Stimulated activated naive B cell treated with anti-CD40 and anti-IgM and Interleukin-4, amounts not matched to agents 10 μg/mL and 1 μg/mL and 100 μg/mL, for 72 hours (primary cell): ENCODE measurements at regions not wholly inside any gene's neighbourhood (a gene's known extent, or its start where the extent isn't known, plus 50 kb on each side); places are given as distances from the start of the nearest gene placed in this dataset.
"Not testable (repeated sequence)": the region's sequence is repeated elsewhere in the genome, so short reads cannot be mapped to it uniquely, and the experiment has no call there.

Experiments
- ATAC-seq, 2 donors: fragments of 150-1000 bp; cut with Tn5 transposase; replicated peaks; 2 replicates each; pipeline ENCODE4 v1.10.0; 2021; ENCODE audit warnings: moderate library complexity in 1 of 2
- DNase-seq: peaks from one replicate; pipeline ENCODE4 v3.0.0; 2021
- H3K27ac Mint-ChIP-seq: one replicate; pipeline ENCODE4 v1.8.0; 2022; ENCODE audit warnings: mild to moderate bottlenecking, mixed read lengths
- H3K27me3 Mint-ChIP-seq, 2 donors: one replicate each; pipeline ENCODE4 v1.8.0; 2022; ENCODE audit warnings: mixed read lengths in 2 of 2
- H3K36me3 Mint-ChIP-seq, 2 donors: one replicate each; pipeline ENCODE4 v1.8.0; 2022; ENCODE audit warnings: mixed read lengths in 2 of 2, mild to moderate bottlenecking in 1 of 2
- H3K4me1 Mint-ChIP-seq, 2 donors: one replicate each; pipeline ENCODE4 v1.8.0; 2022; ENCODE audit warnings: mixed read lengths in 2 of 2, mild to moderate bottlenecking in 1 of 2
- H3K4me3 Mint-ChIP-seq, 2 donors: one replicate each; pipeline ENCODE4 v1.8.0; 2022; ENCODE audit warnings: mild to moderate bottlenecking in 2 of 2, mixed read lengths in 2 of 2, moderate library complexity in 1 of 2
- H3K9me3 Mint-ChIP-seq, 2 donors: one replicate each; pipeline ENCODE4 v1.8.0; 2022; ENCODE audit warnings: mixed read lengths in 2 of 2, mild to moderate bottlenecking in 1 of 2

GRCh38 chr13:112207129-112207528, 140.2 kb downstream of the SOX1 start:
- H3K27me3 Mint-ChIP-seq: peaks cover 42 to 50% of the 10 kb centered on the region in 2 donors
- no peaks in the 10 kb centered on the region for H3K9me3 Mint-ChIP-seq
- DNase-seq (no peak), ATAC-seq (no peak)
- H3K36me3 Mint-ChIP-seq: no peaks in the 10 kb centered on the region
- H3K4me1 Mint-ChIP-seq: peaks cover 0 to 8% of the 10 kb centered on the region in 2 donors
- no peak overlapping the region for H3K4me3 Mint-ChIP-seq
- H3K27ac Mint-ChIP-seq: no peak overlapping the region

DNA sequence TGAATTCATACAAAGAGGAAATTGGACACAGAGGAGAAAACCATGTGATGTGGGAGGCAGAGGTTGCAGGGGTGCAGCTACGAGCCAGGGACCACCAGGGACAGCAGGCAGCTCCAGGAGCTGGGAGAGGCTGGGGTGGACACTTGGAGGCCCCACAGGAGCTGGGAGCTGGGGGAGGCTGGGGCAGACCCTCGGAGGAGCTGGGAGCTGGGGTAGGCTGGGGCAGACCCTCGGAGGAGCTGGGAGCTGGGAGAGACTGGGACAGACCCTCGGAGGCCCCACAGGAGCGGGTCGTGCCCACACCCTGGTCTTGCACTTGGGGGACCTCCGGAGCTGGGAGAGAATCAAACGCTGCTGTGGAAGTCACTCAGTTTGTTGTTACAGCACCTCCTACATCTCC, 141.7 kb downstream of the SOX1 start:
- H3K27ac Mint-ChIP-seq: no peak overlapping the region
- DNase-seq (no peak), ATAC-seq (no peak)
- peaks cover 0 to 8% of the 10 kb centered on the region in 2 donors for H3K4me1 Mint-ChIP-seq
- no peaks in the 10 kb centered on the region for H3K9me3 Mint-ChIP-seq
- peaks cover 32 to 41% of the 10 kb centered on the region in 2 donors for H3K27me3 Mint-ChIP-seq
- H3K4me3 Mint-ChIP-seq: no peak overlapping the region
- H3K36me3 Mint-ChIP-seq: no peaks in the 10 kb centered on the region

DNA sequence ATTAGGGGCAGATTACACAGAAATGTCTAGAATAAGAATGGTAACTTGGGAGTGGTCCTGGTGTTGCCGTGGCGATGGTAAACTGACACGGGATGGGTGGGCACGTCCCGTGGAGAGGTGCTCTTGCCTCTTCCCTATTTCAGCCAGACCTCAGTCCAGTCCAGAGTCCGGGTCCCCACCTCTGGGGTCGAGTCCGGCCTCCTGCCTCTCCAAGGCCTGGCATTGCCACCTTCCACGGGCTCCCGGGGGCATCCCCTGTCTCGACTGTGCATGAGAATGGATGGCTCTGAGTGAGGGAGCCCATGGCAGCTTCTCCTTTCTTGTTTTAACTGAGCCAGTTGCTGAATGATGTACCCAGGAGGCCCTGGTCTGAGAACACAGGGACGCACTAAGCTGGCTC, 142.3 kb downstream of the SOX1 start:
- H3K27ac Mint-ChIP-seq: no peak overlapping the region
- H3K27me3 Mint-ChIP-seq: peaks cover 26 to 35% of the 10 kb centered on the region in 2 donors
- H3K9me3 Mint-ChIP-seq: no peaks in the 10 kb centered on the region
- DNase-seq: no peak
- peaks cover 0 to 8% of the 10 kb centered on the region in 2 donors for H3K4me1 Mint-ChIP-seq
- ATAC-seq: no peak
- H3K4me3 Mint-ChIP-seq: no peak overlapping the region
- no peaks in the 10 kb centered on the region for H3K36me3 Mint-ChIP-seq

DNA sequence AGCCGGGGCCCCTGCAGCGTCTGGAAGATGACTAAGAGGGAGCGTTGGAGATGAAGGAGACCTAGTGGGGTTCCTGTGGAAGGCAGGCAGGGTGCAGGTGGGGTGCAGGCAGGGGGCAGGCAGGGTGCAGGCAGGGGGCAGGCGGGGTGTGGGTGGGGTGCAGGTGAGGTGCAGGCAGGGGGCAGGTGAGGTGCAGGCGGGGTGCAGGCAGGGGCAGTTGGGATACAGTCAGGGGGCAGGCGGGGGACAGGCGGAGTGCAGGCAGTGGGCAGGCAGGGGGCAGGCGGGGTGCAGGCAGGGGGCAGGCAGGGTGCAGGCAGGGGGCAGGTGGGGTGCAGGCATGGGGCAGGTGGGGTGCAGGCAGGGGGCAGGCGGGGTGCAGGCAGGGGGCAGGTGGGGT, 142.8 kb downstream of the SOX1 start:
- no peaks in the 10 kb centered on the region for H3K36me3 Mint-ChIP-seq
- DNase-seq (no peak), ATAC-seq (no peak)
- peaks cover 0 to 8% of the 10 kb centered on the region in 2 donors for H3K4me1 Mint-ChIP-seq
- H3K4me3 Mint-ChIP-seq: no peak overlapping the region
- no peaks in the 10 kb centered on the region for H3K9me3 Mint-ChIP-seq
- H3K27ac Mint-ChIP-seq: no peak overlapping the region
- peaks cover 21 to 31% of the 10 kb centered on the region in 2 donors for H3K27me3 Mint-ChIP-seq

- DNase-seq (no peak), ATAC-seq (no peak)
- Mint-ChIP-seq H3K27ac (no peak overlapping the region), H3K9me3 (no peaks in the 10 kb centered on the region), H3K36me3 (no peaks in the 10 kb centered on the region), H3K27me3 (peaks cover 15 to 24% of the 10 kb centered on the region in 2 donors), H3K4me1 (peaks cover 0 to 2% of the 10 kb centered on the region in 2 donors), H3K4me3 (no peak overlapping the region)
Measured at GRCh38 chr13:112210371-112210770, 143.4 kb downstream of the SOX1 start.

GRCh38 chr13:112212533-112212932, 145.6 kb downstream of the SOX1 start:
- H3K36me3 Mint-ChIP-seq: no peaks in the 10 kb centered on the region
- no peak overlapping the region for H3K27ac Mint-ChIP-seq
- no peaks in the 10 kb centered on the region for H3K9me3 Mint-ChIP-seq
- DNase-seq (no peak), ATAC-seq (no peak)
- H3K27me3 Mint-ChIP-seq: peaks cover 11 to 18% of the 10 kb centered on the region in 2 donors
- no peaks in the 10 kb centered on the region for H3K4me1 Mint-ChIP-seq
- no peak overlapping the region for H3K4me3 Mint-ChIP-seq

- H3K4me3 Mint-ChIP-seq: no peak overlapping the region
- no peaks in the 10 kb centered on the region for H3K36me3 Mint-ChIP-seq
- no peaks in the 10 kb centered on the region for H3K4me1 Mint-ChIP-seq
- peaks cover under 1 to 7% of the 10 kb centered on the region in 2 donors for H3K27me3 Mint-ChIP-seq
- DNase-seq (no peak), ATAC-seq (no peak)
- no peak overlapping the region for H3K27ac Mint-ChIP-seq
- H3K9me3 Mint-ChIP-seq: no peaks in the 10 kb centered on the region
Measured at GRCh38 chr13:112213467-112214255, 146.7 kb downstream of the SOX1 start.

DNA sequence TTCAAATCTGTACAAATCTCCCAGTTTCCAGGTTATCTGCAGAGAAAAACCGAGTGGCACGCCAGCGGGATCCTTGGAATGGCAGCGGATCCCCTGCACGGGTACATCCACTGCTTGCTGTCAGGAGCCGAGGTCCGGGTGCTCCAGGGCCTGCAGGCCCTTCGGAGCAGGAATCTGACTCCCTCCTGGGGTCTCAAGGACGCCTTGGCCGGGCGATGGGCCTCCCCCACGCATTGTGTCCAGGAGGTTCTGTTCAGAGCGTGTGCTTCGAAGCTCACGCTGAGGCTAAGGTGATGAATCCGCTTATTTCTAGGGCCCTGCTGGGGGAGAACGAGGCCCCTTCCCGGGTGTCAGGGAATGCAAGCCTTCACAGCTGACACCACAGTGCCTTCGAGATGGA, 148.9 kb downstream of the SOX1 start:
- H3K36me3 Mint-ChIP-seq: no peaks in the 10 kb centered on the region
- no peaks in the 10 kb centered on the region for H3K9me3 Mint-ChIP-seq
- no peak for ATAC-seq
- no peaks in the 10 kb centered on the region for H3K4me1 Mint-ChIP-seq
- DNase-seq: no peak
- no peak overlapping the region for H3K4me3 Mint-ChIP-seq
- no peaks in the 10 kb centered on the region for H3K27me3 Mint-ChIP-seq
- no peak overlapping the region for H3K27ac Mint-ChIP-seq

DNA sequence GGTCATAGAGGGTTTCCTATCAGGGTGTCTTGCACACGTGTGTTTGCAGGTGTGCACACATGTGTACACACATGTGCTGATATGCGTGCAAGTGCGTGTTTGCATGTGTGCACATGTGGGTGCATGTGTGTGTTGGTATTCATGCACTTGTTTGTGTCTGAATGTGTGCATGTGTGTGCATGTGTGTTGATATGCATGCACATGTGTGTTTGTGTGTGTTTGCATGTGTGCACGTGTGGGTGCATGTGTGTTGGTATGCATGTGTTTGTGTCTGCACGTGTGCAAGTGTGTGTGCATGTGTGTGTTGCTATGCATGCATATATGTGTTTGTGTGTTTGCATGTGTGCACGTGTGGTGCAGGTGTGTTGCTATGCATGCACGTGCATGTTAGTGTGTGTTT, 150.5 kb downstream of the SOX1 start:
- Mint-ChIP-seq H3K27ac (no peak overlapping the region), H3K4me3 (no peak overlapping the region), H3K9me3 (no peaks in the 10 kb centered on the region), H3K4me1 (no peaks in the 10 kb centered on the region), H3K27me3 (no peaks in the 10 kb centered on the region), H3K36me3 (no peaks in the 10 kb centered on the region)
- ATAC-seq: no peak
- DNase-seq: no peak

- H3K4me1 Mint-ChIP-seq: no peaks in the 10 kb centered on the region
- DNase-seq (no peak), ATAC-seq (no peak)
- no peak overlapping the region for H3K27ac Mint-ChIP-seq
- H3K9me3 Mint-ChIP-seq: no peaks in the 10 kb centered on the region
- no peaks in the 10 kb centered on the region for H3K27me3 Mint-ChIP-seq
- H3K4me3 Mint-ChIP-seq: no peak overlapping the region
- no peaks in the 10 kb centered on the region for H3K36me3 Mint-ChIP-seq
Measured at GRCh38 chr13:112218416-112218815, 151.5 kb downstream of the SOX1 start.

- no peak for DNase-seq
- ATAC-seq: no peak
- H3K27ac Mint-ChIP-seq: no peak overlapping the region
- H3K4me3 Mint-ChIP-seq: no peak overlapping the region
- no peaks in the 10 kb centered on the region for H3K4me1 Mint-ChIP-seq
- no peaks in the 10 kb centered on the region for H3K27me3 Mint-ChIP-seq
- H3K9me3 Mint-ChIP-seq: no peaks in the 10 kb centered on the region
- H3K36me3 Mint-ChIP-seq: no peaks in the 10 kb centered on the region
Measured at GRCh38 chr13:112219740-112220139, 152.8 kb downstream of the SOX1 start.

- ATAC-seq (no peak), DNase-seq (no peak)
- H3K4me1 Mint-ChIP-seq: no peaks in the 10 kb centered on the region
- H3K36me3 Mint-ChIP-seq: no peaks in the 10 kb centered on the region
- no peaks in the 10 kb centered on the region for H3K27me3 Mint-ChIP-seq
- no peak overlapping the region for H3K4me3 Mint-ChIP-seq
- H3K9me3 Mint-ChIP-seq: no peaks in the 10 kb centered on the region
- no peak overlapping the region for H3K27ac Mint-ChIP-seq
Measured at GRCh38 chr13:112220296-112220875, 153.4 kb downstream of the SOX1 start.

DNA sequence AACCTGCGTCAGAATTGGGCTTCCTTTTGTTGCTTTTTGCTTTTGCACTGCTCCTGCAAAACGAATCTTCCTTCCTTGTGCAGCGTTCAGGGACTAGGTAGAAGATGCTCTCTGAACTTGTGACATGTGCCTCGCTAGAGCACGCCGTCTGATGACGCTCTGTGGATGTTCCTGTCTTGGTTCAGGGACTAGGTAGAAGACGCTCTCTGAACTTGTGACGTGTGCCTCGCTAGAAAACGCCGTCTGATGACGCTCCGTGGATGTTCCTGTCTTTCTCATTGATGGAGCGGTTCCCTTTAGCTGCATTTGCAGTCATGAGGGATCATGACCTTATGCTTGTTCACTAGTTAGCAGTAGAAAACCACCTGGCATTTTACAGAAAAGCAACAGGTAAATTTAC, 154.0 kb downstream of the SOX1 start:
- no peaks in the 10 kb centered on the region for H3K4me1 Mint-ChIP-seq
- no peak for DNase-seq
- no peak for ATAC-seq
- no peaks in the 10 kb centered on the region for H3K36me3 Mint-ChIP-seq
- H3K27me3 Mint-ChIP-seq: no peaks in the 10 kb centered on the region
- H3K9me3 Mint-ChIP-seq: no peaks in the 10 kb centered on the region
- H3K4me3 Mint-ChIP-seq: no peak overlapping the region
- H3K27ac Mint-ChIP-seq: no peak overlapping the region

DNA sequence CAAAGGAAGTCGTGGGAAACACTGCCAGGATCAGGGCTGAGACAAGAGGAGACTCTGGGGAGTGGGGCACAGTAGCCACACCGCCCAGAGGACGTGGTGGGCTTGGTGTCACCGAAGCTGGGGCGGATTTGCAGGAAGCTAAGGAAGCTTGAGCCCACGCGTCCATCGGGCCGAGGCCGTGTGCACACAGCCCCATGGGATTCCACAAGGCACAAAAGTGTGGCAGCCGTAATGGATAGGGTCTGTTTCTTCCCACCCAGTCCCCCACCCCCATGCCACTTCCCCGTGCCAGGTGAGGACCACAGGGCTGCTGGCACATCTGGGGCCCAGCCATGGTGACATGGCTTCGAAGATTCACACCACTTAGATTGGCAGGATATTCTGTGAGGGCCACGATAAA, 153.2 kb upstream of the SPACA7 start:
- no peaks in the 10 kb centered on the region for H3K9me3 Mint-ChIP-seq
- ATAC-seq: no peak
- no peak overlapping the region for H3K27ac Mint-ChIP-seq
- no peaks in the 10 kb centered on the region for H3K36me3 Mint-ChIP-seq
- no peaks in the 10 kb centered on the region for H3K27me3 Mint-ChIP-seq
- H3K4me1 Mint-ChIP-seq: no peaks in the 10 kb centered on the region
- H3K4me3 Mint-ChIP-seq: no peak overlapping the region
- DNase-seq: no peak

DNA sequence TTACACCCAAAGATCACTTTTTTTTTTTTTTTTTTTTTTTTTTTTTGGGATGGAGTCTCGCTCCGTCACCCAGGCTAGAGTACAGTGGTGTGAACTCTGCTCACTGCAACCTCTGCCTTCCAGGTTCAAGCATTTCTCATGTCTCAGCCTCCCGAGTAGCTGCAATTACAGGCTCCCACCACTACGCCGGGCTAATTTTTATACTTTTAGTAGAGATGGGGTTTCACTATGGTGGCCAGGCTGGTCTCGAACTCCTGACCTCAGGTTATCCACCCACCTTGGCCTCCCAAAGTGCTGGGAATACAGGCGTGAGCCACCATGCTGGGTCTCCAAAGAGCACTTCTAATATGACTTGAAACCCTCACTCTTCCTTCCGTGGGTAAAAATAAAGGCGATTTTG, 152.2 kb upstream of the SPACA7 start:
- H3K9me3 Mint-ChIP-seq, H3K27me3 Mint-ChIP-seq, H3K4me1 Mint-ChIP-seq, DNase-seq, H3K36me3 Mint-ChIP-seq, ATAC-seq, H3K27ac Mint-ChIP-seq, H3K4me3 Mint-ChIP-seq: not testable (repeated sequence)
